Upper lobe of left lung (tissue), 6 donors: ENCODE measurements at regions not wholly inside any gene's neighbourhood (a gene's known extent, or its start where the extent isn't known, plus 50 kb on each side); places are given as distances from the start of the nearest gene placed in this dataset.
A peak's percentile ranks its signal among the peaks of the same experiment; 100 is the strongest.
"Not testable (repeated sequence)": the region's sequence is repeated elsewhere in the genome, so short reads cannot be mapped to it uniquely, and the experiment has no call there.

Experiments used
- ATAC-seq, 2 donors: fragments of 200-7000 bp; cut with Tn5 transposase; one replicate each; pipeline ENCODE4 v1.9.1; 2022; ENCODE audit warnings: mild to moderate bottlenecking in 2 of 2, moderate library complexity in 2 of 2; ENCODE audit not compliant: low FRiP score in 2 of 2
- DNase-seq, 2 donors: peaks; one replicate each; pipeline ENCODE4 v3.0.0-alpha.2; 2019 to 2020
- H3K27ac ChIP-seq, 4 donors: fragments of 200-600 bp; sonication (generic); one replicate each; pipeline ENCODE4 v1.5.1; 2016 to 2019
- H3K27me3 ChIP-seq, 4 donors: fragments of 200-600 bp; sonication (generic); one replicate each; pipeline ENCODE4 v1.5.1; 2017 to 2019
- H3K36me3 ChIP-seq, 4 donors: fragments of 200-600 bp; sonication (generic); one replicate each; pipeline ENCODE4 v1.5.1; 2016 to 2019
- H3K4me1 ChIP-seq, 4 donors: fragments of 200-600 bp; sonication (generic); one replicate each; pipeline ENCODE4 v1.5.1; 2018 to 2019
- H3K4me3 ChIP-seq, 4 donors: fragments of 200-600 bp; sonication (generic); one replicate each; pipeline ENCODE4 v1.5.1; 2017 to 2019; ENCODE audit warnings: mild to moderate bottlenecking in 2 of 4, moderate library complexity in 1 of 4
- H3K9me3 ChIP-seq, 4 donors: fragments of 200-600 bp; sonication (generic); one replicate each; pipeline ENCODE4 v1.5.1; 2018 to 2019
- CTCF ChIP-seq, 6 experiments: fragments of 450-650 bp in 4 of 6; fragments of 200-600 bp in 2 of 6; sonication (generic) in 2 of 6; IDR thresholded peaks; one replicate each; pipeline ENCODE4 v1.5.1; 2016 to 2019; ENCODE audit warnings: antibody characterized with exemption in 6 of 6
- EP300 ChIP-seq, 4 donors: sonication (generic); formaldehyde crosslinking; IDR thresholded peaks; one replicate each; pipeline ENCODE4 v1.5.1; 2017; ENCODE audit warnings: antibody characterized with exemption in 4 of 4, control low read depth in 2 of 4
- POLR2A ChIP-seq, 4 donors: fragments of 450-650 bp; IDR thresholded peaks; one replicate each; pipeline ENCODE4 v1.5.1; 2016 to 2017; ENCODE audit warnings: antibody characterized with exemption in 4 of 4, mild to moderate bottlenecking in 2 of 4
- POLR2AphosphoS5 ChIP-seq, 2 donors: sonication (generic); formaldehyde crosslinking; IDR thresholded peaks; one replicate each; pipeline ENCODE4 v1.5.1; 2017; ENCODE audit warnings: antibody characterized with exemption in 2 of 2
- WGBS, 2 donors: methylation state at CpG; one replicate each; pipeline ENCODE4 v1.1.5; 2017 to 2018; 5-methylcytosine and 5-hydroxymethylcytosine counted together
- donor health status: DM: no; HTN: no; CAD: no; lungs with moderate emphysema.
- donor health status: DM: no; HTN: yes; CAD: no; lungs with severe emphysema.

- WGBS, 2 donors: 44 to 66% methylated on average over 3 of the region's 3 CpGs
- Histone ChIP-seq H3K4me1 (no peaks in the 10 kb centered on the region), H3K27ac (no peak overlapping the region), H3K27me3 (no peaks in the 10 kb centered on the region), H3K36me3 (no peaks in the 10 kb centered on the region), H3K4me3 (no peak overlapping the region), H3K9me3 (no peaks in the 10 kb centered on the region)
- TF ChIP-seq EP300 (IDR thresholded peaks at IDR 0.05): no peak
- no peak for TF ChIP-seq POLR2AphosphoS5 (IDR thresholded peaks at IDR 0.05)
- no peak for TF ChIP-seq POLR2A (IDR thresholded peaks at IDR 0.05)
- TF ChIP-seq CTCF (IDR thresholded peaks at IDR 0.05): no peak
- ATAC-seq: no peak
- no peak for DNase-seq
Measured at GRCh38 chr12:29891792-29892191, 108.0 kb upstream of the TMTC1 start.

GRCh38 chr12:29889737-29890136 is 106.0 kb upstream of the TMTC1 start:
- no peaks in the 10 kb centered on the region for H3K36me3 ChIP-seq
- no peaks in the 10 kb centered on the region for H3K27me3 ChIP-seq
- H3K27ac ChIP-seq: no peak overlapping the region
- WGBS, 2 donors: 53 to 55% methylated on average over 5 of the region's 5 CpGs
- ATAC-seq: peak in 1 of 2 donors; percentile 49
- H3K9me3 ChIP-seq: no peaks in the 10 kb centered on the region
- TF ChIP-seq POLR2AphosphoS5 (IDR thresholded peaks at IDR 0.05): no peak
- no peak for TF ChIP-seq POLR2A (IDR thresholded peaks at IDR 0.05)
- TF ChIP-seq EP300 (IDR thresholded peaks at IDR 0.05): no peak
- TF ChIP-seq CTCF (IDR thresholded peaks at IDR 0.05): peak; percentile 22 to 42 (median 26)
- no peaks in the 10 kb centered on the region for H3K4me1 ChIP-seq
- H3K4me3 ChIP-seq: no peak overlapping the region
- no peak for DNase-seq

GRCh38 chr12:29888777-29889176 is 105.0 kb upstream of the TMTC1 start:
- ATAC-seq (peak in 1 of 2 donors; percentile 40), DNase-seq (peak in 1 of 2 donors; percentile 69)
- no peak overlapping the region for H3K27ac ChIP-seq
- no peaks in the 10 kb centered on the region for H3K9me3 ChIP-seq
- TF ChIP-seq CTCF (IDR thresholded peaks at IDR 0.05) (no peak), POLR2AphosphoS5 (IDR thresholded peaks at IDR 0.05) (no peak), EP300 (IDR thresholded peaks at IDR 0.05) (no peak), POLR2A (IDR thresholded peaks at IDR 0.05) (no peak)
- H3K27me3 ChIP-seq: no peaks in the 10 kb centered on the region
- H3K4me3 ChIP-seq: no peak overlapping the region
- 96% methylated on average over 12 to 15 of the region's 21 CpGs for WGBS, 2 donors
- no peaks in the 10 kb centered on the region for H3K4me1 ChIP-seq
- no peaks in the 10 kb centered on the region for H3K36me3 ChIP-seq

GRCh38 chr12:29884957-29885356 is 101.2 kb upstream of the TMTC1 start:
- not testable (repeated sequence) for H3K27ac ChIP-seq, H3K9me3 ChIP-seq, H3K4me1 ChIP-seq, ATAC-seq, H3K4me3 ChIP-seq, H3K36me3 ChIP-seq, DNase-seq, H3K27me3 ChIP-seq
- WGBS, 2 donors: 52 to 53% methylated on average over 4 of the region's 4 CpGs

- TF ChIP-seq POLR2A (IDR thresholded peaks at IDR 0.05): no peak
- TF ChIP-seq EP300 (IDR thresholded peaks at IDR 0.05): no peak
- no peak for TF ChIP-seq POLR2AphosphoS5 (IDR thresholded peaks at IDR 0.05)
- TF ChIP-seq CTCF (IDR thresholded peaks at IDR 0.05): no peak
- Histone ChIP-seq H3K27ac (no peak overlapping the region), H3K9me3 (no peaks in the 10 kb centered on the region), H3K36me3 (no peaks in the 10 kb centered on the region), H3K4me3 (no peak overlapping the region), H3K4me1 (no peaks in the 10 kb centered on the region), H3K27me3 (no peaks in the 10 kb centered on the region)
- 61 to 78% methylated on average over 4 of the region's 4 CpGs for WGBS, 2 donors
- ATAC-seq: no peak
- no peak for DNase-seq
Measured at GRCh38 chr12:29883941-29884554, 100.3 kb upstream of the TMTC1 start.
